Inflammatory macrophage treated with lipopolysaccharide for 4 hours (primary cell): ENCODE measurements at regions not wholly inside any gene's neighbourhood (a gene's known extent, or its start where the extent isn't known, plus 50 kb on each side); places are given as distances from the start of the nearest gene placed in this dataset.
"Not testable (repeated sequence)": the region's sequence is repeated elsewhere in the genome, so short reads cannot be mapped to it uniquely, and the experiment has no call there.

Experiments used
- DNase-seq: peaks from one replicate; pipeline ENCODE4 v3.0.0-alpha.2; 2020

GRCh38 chr2:91574255-91574654 is 2882.8 kb downstream of the RPIA start:
- DNase-seq = not testable (repeated sequence)

- not testable (repeated sequence) for DNase-seq
These were observed 2884.2 kb downstream of the RPIA start for GRCh38 chr2:91575701-91576100.

GRCh38 chr2:91577406-91577805 is 2885.9 kb downstream of the RPIA start:
- DNase-seq = not testable (repeated sequence)

DNA sequence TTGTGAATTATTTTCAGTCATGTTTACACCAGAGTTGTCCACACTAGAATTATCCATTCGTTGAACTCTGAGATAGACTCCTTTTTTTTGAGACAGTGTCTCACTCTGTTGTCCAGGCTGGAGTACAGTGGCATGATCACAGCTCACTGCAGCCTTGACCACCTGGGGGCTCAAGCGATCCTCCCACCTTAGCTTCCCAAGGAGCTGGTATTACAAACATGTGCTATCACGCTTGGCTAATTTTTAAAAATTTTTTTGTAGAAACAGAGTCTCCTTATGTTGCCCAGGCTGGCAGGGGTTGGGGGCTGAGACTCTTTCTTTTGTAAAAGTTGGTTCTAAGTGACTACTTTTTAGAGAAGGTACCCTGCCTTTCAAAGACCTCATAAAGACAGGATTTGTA is 2887.2 kb downstream of the RPIA start:
- not testable (repeated sequence) for DNase-seq

DNA sequence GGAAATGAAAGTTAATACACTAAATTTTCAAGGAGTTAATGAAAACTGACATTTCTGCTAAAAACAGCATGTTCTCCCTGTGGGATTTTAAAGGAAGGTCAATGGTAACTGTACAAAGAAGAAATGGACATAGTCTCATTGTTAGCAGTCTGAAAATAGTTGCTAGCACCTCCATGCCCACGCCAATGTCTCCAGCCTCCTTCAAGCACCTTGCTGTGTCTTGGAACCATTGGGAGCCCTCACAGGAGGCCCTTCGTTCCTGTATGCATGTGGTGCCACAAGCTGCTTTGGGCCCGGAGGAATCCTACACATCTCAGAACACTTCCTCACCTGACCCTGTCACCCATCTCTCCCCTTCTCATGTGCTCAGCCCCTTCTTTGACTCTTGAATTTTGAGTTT is 2888.1 kb downstream of the RPIA start:
- not testable (repeated sequence) for DNase-seq

- DNase-seq = not testable (repeated sequence)
These were observed 2888.6 kb downstream of the RPIA start for GRCh38 chr2:91580043-91580442.

DNA sequence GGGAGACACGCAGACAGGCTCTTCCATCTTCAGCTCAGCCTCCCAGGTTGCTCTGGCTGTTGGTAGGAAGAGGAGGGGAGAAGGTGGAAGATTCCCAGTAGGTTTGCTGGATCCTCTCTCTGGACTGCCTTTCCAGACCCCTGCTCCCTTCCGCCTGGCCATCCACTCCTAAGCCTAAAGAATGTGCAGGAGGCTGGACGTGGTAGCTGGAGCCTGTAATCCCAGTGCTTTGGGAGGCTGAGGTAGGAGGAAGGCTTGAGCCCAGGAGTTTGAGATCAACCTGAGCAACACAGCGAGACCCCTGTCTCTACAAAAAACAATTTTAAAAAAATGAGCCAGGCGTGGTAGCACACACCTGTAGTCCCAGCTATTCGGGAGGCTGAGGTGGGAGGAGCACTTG is 2895.6 kb downstream of the RPIA start:
- not testable (repeated sequence) for DNase-seq

- not testable (repeated sequence) for DNase-seq
These were observed 2896.5 kb downstream of the RPIA start for GRCh38 chr2:91587908-91588535.

GRCh38 chr2:91588782-91589223 is 2897.3 kb downstream of the RPIA start:
- not testable (repeated sequence) for DNase-seq

DNA sequence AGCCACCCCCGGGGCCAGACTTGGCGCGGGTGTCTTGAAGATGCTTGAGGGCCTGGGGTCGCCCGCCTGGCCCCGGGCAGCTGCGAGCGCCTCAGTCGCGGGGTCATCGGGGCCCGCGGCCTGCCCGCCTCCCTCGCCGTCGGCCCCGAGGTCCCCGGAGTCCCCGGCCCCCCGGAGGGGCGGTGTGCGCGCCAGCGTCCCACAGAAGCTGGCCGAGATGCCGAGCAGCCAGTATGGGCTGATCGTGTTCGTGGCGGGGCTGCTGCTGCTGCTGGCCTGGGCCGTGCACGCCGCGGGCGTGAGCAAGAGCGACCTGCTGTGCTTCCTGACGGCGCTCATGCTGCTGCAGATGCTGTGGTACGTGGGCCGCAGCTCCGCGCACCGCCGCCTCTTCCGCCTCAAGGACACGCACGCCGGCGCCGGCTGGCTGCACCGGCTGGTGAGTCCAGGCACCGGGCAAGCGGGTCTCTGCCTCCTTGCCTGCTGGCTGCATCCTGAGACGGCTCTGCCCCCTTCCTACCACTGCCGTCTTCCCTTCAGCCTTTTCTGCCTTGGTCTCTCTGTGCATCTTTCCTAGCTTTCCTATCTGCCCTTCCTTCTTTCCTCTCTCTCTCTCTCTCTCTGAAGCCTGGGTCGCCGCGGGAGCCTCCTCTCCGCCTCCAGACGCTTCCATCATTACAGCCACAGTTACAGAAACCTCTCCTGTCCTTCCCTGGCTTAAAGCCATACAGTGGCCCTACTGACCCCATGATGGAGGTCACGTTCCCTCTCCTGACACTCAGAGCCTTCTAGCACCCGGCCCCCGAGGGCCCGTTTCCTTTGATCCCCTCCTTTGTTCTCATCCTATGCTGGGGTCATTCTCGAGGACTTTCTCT is 2898.2 kb downstream of the RPIA start:
- DNase-seq = not testable (repeated sequence)

GRCh38 chr2:91590381-91590780 is 2898.9 kb downstream of the RPIA start:
- not testable (repeated sequence) for DNase-seq

- not testable (repeated sequence) for DNase-seq
These were observed 2899.6 kb downstream of the RPIA start for GRCh38 chr2:91591066-91591465.

GRCh38 chr2:91597436-91597835 is 2906.0 kb downstream of the RPIA start:
- not testable (repeated sequence) for DNase-seq

DNA sequence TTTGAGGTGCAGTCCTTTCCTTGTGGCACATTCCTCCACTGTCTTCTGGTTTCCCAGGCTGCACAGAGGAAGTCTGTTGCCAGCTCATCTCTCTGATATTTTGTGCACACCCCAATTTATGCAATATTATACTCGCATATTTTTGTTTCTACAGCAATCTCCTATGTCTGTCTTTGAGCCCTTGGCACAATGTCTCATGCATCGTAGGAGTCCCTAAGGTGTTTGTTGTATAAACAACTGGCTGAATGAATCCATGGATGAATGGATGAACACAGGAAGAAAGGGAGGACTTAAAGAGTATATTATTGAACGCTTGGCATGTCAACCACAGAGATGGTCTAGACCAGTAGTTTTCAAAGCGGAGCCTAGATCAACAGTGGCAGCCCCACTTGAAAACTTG is 2907.0 kb downstream of the RPIA start:
- not testable (repeated sequence) for DNase-seq

DNA sequence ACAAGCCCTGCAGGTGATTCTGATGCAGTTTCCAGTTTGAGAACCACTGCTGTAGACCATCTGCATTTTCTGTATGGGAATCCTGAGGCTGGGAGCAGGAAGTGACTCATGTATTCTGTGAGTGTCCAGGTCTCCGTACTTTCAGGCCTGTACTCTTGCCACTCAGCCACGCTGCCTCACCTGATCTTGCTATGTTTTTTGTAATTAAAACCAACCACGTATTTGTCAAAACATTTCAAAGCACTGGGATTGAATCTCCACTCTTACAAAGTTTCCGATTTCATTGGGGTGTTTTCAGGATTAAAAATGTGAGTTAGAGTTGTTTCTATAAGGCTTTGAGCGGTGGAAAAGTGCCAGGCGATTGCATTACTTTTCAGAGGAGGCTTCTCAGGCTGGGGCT is 2907.5 kb downstream of the RPIA start:
- not testable (repeated sequence) for DNase-seq

DNA sequence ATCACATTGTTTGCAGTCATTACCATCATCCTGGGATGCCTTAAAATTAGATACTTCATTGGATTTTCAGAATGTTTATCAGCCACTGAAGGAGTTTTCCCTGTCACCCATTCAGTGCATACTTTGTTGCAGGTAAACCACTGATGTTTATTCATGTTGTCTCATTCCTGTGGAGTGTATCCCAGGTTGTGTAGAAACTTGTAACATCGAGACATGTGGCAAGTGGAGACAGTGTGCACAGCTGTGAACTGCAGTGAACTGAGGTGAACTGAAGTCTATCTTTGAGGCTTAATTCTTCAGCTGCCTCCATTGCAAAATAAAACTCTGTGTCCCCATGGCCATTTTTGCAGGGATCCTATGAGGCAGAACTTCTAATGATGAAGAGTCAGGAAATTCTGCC is 2911.4 kb downstream of the RPIA start:
- not testable (repeated sequence) for DNase-seq

DNA sequence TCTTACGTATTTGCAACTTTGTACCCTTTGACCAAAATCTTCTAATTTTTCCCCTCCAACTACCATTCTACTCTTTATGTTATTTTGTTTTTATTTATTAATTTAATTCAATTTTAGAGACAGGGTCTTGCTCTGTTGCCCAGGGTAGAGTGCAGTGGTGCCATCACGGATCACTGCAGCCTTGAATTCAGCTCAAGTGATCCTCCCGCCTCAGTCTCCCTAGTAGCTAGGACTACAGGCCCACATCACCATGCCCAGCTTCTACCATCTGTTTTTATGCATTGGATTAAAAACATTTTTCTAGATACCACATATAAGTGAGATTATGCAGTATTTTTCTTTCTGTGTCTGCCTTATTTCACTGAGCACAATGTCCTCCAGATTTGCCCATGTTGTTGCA is 2912.5 kb downstream of the RPIA start:
- not testable (repeated sequence) for DNase-seq

DNA sequence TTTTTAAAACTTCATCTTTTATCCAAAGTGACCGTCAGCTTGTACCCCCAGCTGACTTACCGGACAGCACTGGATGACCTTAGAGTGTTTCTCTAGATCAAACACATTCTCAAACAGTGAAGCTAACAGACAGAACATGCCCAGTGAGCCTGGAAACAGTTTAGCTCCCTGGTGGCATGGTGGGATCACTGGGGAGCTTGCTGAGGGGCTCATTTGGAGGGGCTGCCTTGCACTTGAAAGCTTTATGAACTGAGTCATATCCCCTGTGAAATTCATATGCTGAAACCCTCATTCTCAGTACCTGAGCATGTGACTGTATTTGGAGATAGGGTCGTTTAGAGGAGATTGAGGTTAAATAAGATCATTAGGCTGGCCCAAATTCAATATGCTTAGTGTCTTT is 2913.2 kb downstream of the RPIA start:
- not testable (repeated sequence) for DNase-seq

- DNase-seq = not testable (repeated sequence)
These were observed 2932.3 kb downstream of the RPIA start for GRCh38 chr2:91623739-91624138.

GRCh38 chr2:91628471-91628870 is 2937.0 kb downstream of the RPIA start:
- DNase-seq = not testable (repeated sequence)

- DNase-seq = not testable (repeated sequence)
These were observed 2965.7 kb downstream of the RPIA start for GRCh38 chr2:91657193-91657592.

GRCh38 chr2:91658336-91658735 is 2966.9 kb downstream of the RPIA start:
- not testable (repeated sequence) for DNase-seq

GRCh38 chr2:91659189-91659916 is 2967.9 kb downstream of the RPIA start:
- not testable (repeated sequence) for DNase-seq
